ENCODE measurements at regions not wholly inside any gene's neighbourhood (a gene's known extent, or its start where the extent isn't known, plus 50 kb on each side); places are given as distances from the start of the nearest gene placed in this dataset.

GRCh38 chr5:166370928-166371690 is 1920.3 kb upstream of the WWC1 start:
- no peak for DNase-seq

- no peak for DNase-seq
These were observed 1917.6 kb upstream of the WWC1 start for GRCh38 chr5:166373817-166374216.

GRCh38 chr5:166377756-166378155 is 1913.7 kb upstream of the WWC1 start:
- DNase-seq: no peak

GRCh38 chr5:166379517-166379916 is 1911.9 kb upstream of the WWC1 start:
- DNase-seq: no peak

GRCh38 chr5:166382031-166382430 is 1909.4 kb upstream of the WWC1 start:
- DNase-seq: no peak

GRCh38 chr5:166398131-166398530 is 1893.3 kb upstream of the WWC1 start:
- DNase-seq: no peak

GRCh38 chr5:166399781-166400180 is 1891.7 kb upstream of the WWC1 start:
- no peak for DNase-seq

GRCh38 chr5:166401391-166401790 is 1890.1 kb upstream of the WWC1 start:
- no peak for DNase-seq

- no peak for DNase-seq
These were observed 1879.3 kb upstream of the WWC1 start for GRCh38 chr5:166412191-166412590.

GRCh38 chr5:166427211-166427610 is 1864.2 kb upstream of the WWC1 start:
- no peak for DNase-seq

- DNase-seq: no peak
These were observed 1863.1 kb upstream of the WWC1 start for GRCh38 chr5:166428264-166428803.

- no peak for DNase-seq
These were observed 1860.7 kb upstream of the WWC1 start for GRCh38 chr5:166430491-166431319.

- no peak for DNase-seq
These were observed 1860.0 kb upstream of the WWC1 start for GRCh38 chr5:166431456-166431855.

- no peak for DNase-seq
These were observed 1857.8 kb upstream of the WWC1 start for GRCh38 chr5:166433679-166434078.

GRCh38 chr5:166436872-166437271 is 1854.6 kb upstream of the WWC1 start:
- DNase-seq: no peak

GRCh38 chr5:166486348-166486747 is 1805.1 kb upstream of the WWC1 start:
- DNase-seq: no peak

- no peak for DNase-seq
These were observed 1802.9 kb upstream of the WWC1 start for GRCh38 chr5:166488560-166488959.

- DNase-seq: no peak
These were observed 1798.4 kb upstream of the WWC1 start for GRCh38 chr5:166493040-166493439.

- no peak for DNase-seq
These were observed 1797.8 kb upstream of the WWC1 start for GRCh38 chr5:166493612-166494011.

- DNase-seq: no peak
These were observed 1793.8 kb upstream of the WWC1 start for GRCh38 chr5:166497496-166498104.

- DNase-seq: no peak
These were observed 1791.8 kb upstream of the WWC1 start for GRCh38 chr5:166499447-166500240.

GRCh38 chr5:166503506-166503905 is 1787.9 kb upstream of the WWC1 start:
- DNase-seq: no peak

GRCh38 chr5:166505067-166505466 is 1786.4 kb upstream of the WWC1 start:
- no peak for DNase-seq
